ENCODE measurements at regions not wholly inside any gene's neighbourhood (a gene's known extent, or its start where the extent isn't known, plus 50 kb on each side); places are given as distances from the start of the nearest gene placed in this dataset.

DNA sequence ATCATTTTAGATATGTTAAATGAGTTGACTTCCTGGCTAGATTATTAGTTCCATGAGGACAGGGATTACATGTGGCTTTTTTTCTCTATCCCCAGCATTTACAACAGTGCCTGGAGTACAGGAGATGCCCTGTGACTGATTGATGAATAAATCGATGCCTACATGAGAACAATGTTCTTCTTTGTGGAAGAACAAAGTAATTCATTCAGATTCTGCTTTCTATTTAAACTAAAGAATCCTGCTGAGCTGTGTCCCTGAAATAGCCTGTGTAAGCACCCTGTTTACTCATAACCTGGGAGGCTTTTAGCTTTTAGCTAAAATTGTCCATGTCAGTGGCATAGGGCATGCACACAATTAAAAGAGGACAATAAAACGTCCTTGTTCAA is 125.1 kb upstream of the BTBD3 start:
- Histone ChIP-seq H3K36me3 (ENCODE audit: control insufficient read depth, insufficient read depth, low read length) (no peaks in the 10 kb centered on the region), H3K9ac (ENCODE audit: low read length) (no peak overlapping the region), H3K4me1 (ENCODE audit: control insufficient read depth, insufficient read depth, low read length) (no peaks in the 10 kb centered on the region), H3K9me3 (ENCODE audit: control insufficient read depth, low read length) (no peaks in the 10 kb centered on the region), H3K27me3 (ENCODE audit: control insufficient read depth, insufficient read depth, low read length) (no peaks in the 10 kb centered on the region), H3K4me3 (ENCODE audit: low read length) (no peak overlapping the region)

DNA sequence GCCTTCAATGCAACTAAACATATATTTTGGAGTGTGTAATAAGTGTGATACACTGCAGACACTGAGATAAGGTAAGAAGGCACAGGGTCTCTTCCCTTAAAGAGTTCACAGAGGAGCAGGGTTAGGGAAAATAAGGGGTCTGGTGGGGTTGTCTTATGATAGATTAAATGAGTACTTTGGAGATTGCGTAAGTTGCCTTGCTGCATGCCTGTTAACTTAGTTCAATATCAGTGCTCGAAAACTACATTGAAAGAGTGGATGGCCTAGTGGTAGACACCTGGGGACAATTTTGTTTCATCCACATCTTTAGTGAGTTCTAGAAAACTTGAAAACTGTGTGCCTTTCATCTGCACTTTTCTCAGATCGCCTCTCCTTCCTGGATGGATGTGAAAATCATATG is 123.2 kb upstream of the BTBD3 start:
- no peak overlapping the region for H3K4me3 ChIP-seq (ENCODE audit: low read length)
- H3K4me1 ChIP-seq (ENCODE audit: control insufficient read depth, insufficient read depth, low read length): peaks cover 7% of the 10 kb centered on the region
- H3K36me3 ChIP-seq (ENCODE audit: control insufficient read depth, insufficient read depth, low read length): no peaks in the 10 kb centered on the region
- H3K9me3 ChIP-seq (ENCODE audit: control insufficient read depth, low read length): no peaks in the 10 kb centered on the region
- no peaks in the 10 kb centered on the region for H3K27me3 ChIP-seq (ENCODE audit: control insufficient read depth, insufficient read depth, low read length)
- H3K9ac ChIP-seq (ENCODE audit: low read length): no peak overlapping the region

DNA sequence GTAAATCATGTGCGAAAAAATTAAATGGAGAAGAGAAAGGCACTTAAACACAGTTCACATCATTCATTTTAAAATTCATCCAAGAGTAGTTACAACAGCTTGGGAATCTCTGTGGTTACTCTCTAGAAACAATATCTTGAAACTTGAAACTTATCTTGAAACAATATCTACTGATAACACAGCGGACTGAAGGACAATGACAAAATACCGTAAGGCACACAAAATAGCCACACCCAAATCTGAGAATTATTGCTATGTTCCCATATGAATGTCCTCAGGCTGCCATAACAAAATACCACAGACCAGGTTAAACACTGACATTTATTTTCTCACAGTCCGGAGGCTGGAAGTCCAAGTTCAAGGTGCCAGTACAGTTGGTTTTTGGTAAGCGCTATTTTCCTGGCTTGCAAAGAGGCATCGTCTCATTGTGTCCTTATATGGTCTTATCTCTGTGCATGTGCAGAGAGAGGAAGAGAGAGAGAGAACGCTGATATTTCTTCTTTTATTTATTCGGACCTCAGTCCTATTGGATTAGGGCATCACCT is 122.5 kb upstream of the BTBD3 start:
- Histone ChIP-seq H3K27me3 (ENCODE audit: control insufficient read depth, insufficient read depth, low read length) (no peaks in the 10 kb centered on the region), H3K9ac (ENCODE audit: low read length) (no peak overlapping the region), H3K4me3 (ENCODE audit: low read length) (no peak overlapping the region), H3K36me3 (ENCODE audit: control insufficient read depth, insufficient read depth, low read length) (no peaks in the 10 kb centered on the region), H3K9me3 (ENCODE audit: control insufficient read depth, low read length) (no peaks in the 10 kb centered on the region), H3K4me1 (ENCODE audit: control insufficient read depth, insufficient read depth, low read length) (peaks cover 7% of the 10 kb centered on the region)

DNA sequence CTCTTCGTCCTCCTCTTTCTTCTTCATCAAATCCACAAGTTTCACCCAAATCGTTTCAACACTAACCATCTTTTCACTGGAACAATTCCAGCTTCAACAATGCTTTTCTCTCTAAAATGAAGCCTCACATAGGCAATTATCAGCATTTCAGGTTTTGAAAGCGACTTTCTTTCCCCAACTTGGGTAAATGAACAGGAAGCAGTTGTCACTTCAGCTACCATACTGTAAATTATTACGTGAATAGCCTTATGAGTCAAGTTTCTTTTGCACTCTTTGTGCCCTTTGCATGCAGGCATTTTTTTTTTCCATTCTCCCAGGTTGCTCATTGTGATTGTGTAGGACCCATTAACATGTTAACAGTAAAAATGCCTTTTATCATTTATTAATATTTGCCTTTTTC is 121.7 kb upstream of the BTBD3 start:
- Histone ChIP-seq H3K27me3 (ENCODE audit: control insufficient read depth, insufficient read depth, low read length) (no peaks in the 10 kb centered on the region), H3K9me3 (ENCODE audit: control insufficient read depth, low read length) (no peaks in the 10 kb centered on the region), H3K36me3 (ENCODE audit: control insufficient read depth, insufficient read depth, low read length) (no peaks in the 10 kb centered on the region), H3K4me1 (ENCODE audit: control insufficient read depth, insufficient read depth, low read length) (peaks cover 7% of the 10 kb centered on the region), H3K9ac (ENCODE audit: low read length) (no peak overlapping the region), H3K4me3 (ENCODE audit: low read length) (no peak overlapping the region)

DNA sequence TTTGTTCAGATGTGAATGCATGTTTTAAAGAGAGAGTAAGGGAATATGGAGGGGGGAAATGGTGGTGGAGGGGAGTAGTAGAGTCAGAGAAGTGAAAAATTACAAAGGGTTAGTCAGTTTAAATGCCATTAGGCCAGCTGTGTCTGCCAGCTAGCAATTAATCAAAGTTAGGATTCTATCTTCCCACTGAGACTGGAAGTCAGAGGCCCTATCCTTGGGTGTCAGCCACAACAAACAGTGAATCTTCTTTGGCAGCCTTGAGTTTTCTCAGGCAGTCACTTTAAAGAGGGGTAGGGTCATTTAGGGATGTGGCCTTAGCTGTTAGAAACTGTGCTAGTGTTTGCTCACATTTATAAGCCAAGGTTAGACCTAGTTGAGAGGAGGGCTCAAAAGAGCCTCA is 120.5 kb upstream of the BTBD3 start:
- Histone ChIP-seq H3K4me1 (ENCODE audit: control insufficient read depth, insufficient read depth, low read length) (peaks cover 7% of the 10 kb centered on the region), H3K36me3 (ENCODE audit: control insufficient read depth, insufficient read depth, low read length) (no peaks in the 10 kb centered on the region), H3K9me3 (ENCODE audit: control insufficient read depth, low read length) (no peaks in the 10 kb centered on the region), H3K4me3 (ENCODE audit: low read length) (no peak overlapping the region), H3K9ac (ENCODE audit: low read length) (no peak overlapping the region), H3K27me3 (ENCODE audit: control insufficient read depth, insufficient read depth, low read length) (no peaks in the 10 kb centered on the region)

DNA sequence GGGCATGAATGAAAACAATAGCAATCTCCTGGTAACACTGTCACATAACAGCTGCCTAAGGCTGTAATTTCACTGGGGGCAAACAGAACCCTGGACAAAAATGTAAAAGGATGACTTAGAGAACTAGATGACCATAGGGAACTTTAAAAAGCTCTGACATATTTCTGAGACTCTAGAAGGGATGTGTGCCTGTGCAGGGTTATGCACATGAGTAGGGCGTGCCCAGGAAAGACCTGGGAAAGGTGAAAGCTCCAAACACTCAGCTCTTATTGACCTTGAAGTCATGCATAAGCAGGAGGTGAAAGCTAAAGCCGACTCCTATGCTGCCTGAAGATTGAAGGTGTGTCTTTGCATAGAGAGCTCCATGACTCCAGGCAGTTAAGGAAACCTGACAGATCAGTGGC is 118.4 kb upstream of the BTBD3 start:
- Histone ChIP-seq H3K9me3 (ENCODE audit: control insufficient read depth, low read length) (no peaks in the 10 kb centered on the region), H3K27me3 (ENCODE audit: control insufficient read depth, insufficient read depth, low read length) (no peaks in the 10 kb centered on the region), H3K4me3 (ENCODE audit: low read length) (no peak overlapping the region), H3K4me1 (ENCODE audit: control insufficient read depth, insufficient read depth, low read length) (peaks cover 7% of the 10 kb centered on the region), H3K36me3 (ENCODE audit: control insufficient read depth, insufficient read depth, low read length) (no peaks in the 10 kb centered on the region), H3K9ac (ENCODE audit: low read length) (no peak overlapping the region)

DNA sequence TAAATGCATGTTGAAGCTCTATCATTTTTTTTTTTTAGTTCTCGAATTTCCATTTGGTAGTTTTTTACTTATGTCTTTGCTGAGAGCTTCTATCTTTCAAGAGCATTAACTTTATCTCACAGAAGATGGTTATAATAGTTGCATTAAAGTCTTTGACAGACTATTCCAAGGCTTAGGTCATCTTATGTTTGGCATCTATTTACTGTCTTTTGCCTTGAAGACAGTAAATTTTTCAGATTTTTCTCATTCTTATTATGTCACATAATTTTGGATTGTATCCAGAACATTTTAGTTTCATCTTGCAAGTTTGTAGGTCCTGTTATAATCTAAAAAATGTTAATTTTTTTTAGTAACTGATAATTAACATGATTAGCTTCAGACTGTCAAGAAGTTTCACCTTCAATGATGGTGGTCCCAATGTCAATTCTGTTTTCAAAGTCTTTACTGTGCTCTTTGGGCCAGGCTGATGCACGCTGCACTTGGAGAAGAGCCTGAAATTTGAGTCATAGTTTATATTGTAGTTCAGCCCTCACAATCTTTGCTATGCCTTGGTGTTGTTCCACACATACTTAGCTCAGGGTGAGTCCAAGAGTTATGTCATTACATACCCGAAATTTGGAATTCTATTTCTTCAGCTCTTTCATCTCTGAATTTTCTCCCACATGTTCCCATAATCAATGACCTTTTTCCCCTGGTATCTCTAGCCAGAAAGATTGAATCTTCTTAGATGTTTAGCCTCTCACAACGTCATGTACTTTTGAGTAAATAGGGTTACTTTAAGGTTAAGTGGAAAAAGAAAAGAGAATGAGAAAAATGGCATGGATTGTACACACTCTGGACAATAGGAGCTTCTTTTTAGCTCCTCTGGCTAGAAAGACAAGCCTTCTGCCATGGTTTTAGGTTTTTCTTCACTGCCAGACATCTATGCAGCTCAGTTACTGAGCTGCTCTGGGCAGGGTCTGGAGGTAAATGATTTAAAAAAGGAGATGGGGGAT is 110.3 kb upstream of the BTBD3 start:
- Histone ChIP-seq H3K27me3 (ENCODE audit: control insufficient read depth, insufficient read depth, low read length) (no peaks in the 10 kb centered on the region), H3K4me1 (ENCODE audit: control insufficient read depth, insufficient read depth, low read length) (no peaks in the 10 kb centered on the region), H3K4me3 (ENCODE audit: low read length) (no peak overlapping the region), H3K9me3 (ENCODE audit: control insufficient read depth, low read length) (no peaks in the 10 kb centered on the region), H3K36me3 (ENCODE audit: control insufficient read depth, insufficient read depth, low read length) (no peaks in the 10 kb centered on the region), H3K9ac (ENCODE audit: low read length) (no peak overlapping the region)

DNA sequence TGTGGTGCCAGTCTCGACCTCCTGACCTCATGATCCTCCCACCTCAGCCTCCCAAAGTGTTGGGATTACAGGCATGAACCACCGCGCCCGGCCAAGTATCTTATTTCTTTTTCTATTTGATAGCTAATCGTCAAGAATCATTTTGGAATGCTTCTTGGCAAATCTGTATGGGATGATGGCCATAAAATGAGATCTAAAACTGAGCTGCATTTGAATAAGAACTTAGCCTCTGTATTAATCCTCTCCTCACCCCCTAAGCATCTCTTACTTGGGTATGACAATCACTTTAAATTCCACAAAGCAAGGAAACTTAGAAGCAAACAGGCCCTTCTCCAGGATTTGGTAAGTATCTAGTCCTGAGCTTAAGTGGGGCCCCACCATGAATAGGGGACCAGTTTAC is 108.9 kb upstream of the BTBD3 start:
- Histone ChIP-seq H3K4me1 (ENCODE audit: control insufficient read depth, insufficient read depth, low read length) (no peaks in the 10 kb centered on the region), H3K9me3 (ENCODE audit: control insufficient read depth, low read length) (no peaks in the 10 kb centered on the region), H3K9ac (ENCODE audit: low read length) (no peak overlapping the region), H3K36me3 (ENCODE audit: control insufficient read depth, insufficient read depth, low read length) (no peaks in the 10 kb centered on the region), H3K4me3 (ENCODE audit: low read length) (no peak overlapping the region), H3K27me3 (ENCODE audit: control insufficient read depth, insufficient read depth, low read length) (no peaks in the 10 kb centered on the region)

DNA sequence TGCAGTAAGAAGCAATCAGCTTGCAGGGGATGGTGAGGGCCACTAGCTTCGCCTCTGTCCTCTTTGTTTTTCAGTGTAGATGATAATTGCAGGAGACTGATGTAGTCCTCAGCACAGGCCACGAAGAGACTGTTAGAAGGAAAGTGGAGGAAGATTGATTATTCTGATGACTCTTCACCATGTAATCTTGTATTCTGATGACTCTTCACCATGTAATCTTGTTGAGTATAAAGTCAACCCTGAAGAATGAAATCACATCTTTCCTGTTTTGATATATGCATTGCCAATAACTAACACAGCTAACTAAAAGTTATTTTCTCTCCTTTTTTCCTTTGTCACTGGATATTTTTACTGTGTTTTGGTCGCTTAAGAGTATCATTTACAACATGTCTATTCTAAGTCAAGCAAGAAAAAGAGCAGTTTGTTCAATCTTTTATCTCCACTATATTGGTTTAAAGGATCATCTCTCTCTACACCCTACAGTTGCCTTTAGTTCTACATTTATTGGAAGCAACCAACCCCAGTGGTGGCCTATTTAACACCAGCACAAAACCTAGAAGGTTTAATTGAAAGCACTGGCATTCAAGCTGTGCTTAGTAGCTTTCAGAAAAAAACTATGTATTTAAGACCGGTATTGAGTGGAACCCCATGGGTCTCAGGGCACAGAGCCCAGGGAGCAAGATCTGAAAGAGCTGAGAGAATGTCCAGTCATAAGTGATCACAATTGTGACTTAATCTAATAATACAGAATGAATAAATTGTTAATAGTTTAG is 107.2 kb upstream of the BTBD3 start:
- Histone ChIP-seq H3K9me3 (ENCODE audit: control insufficient read depth, low read length) (no peaks in the 10 kb centered on the region), H3K27me3 (ENCODE audit: control insufficient read depth, insufficient read depth, low read length) (no peaks in the 10 kb centered on the region), H3K9ac (ENCODE audit: low read length) (no peak overlapping the region), H3K36me3 (ENCODE audit: control insufficient read depth, insufficient read depth, low read length) (no peaks in the 10 kb centered on the region), H3K4me1 (ENCODE audit: control insufficient read depth, insufficient read depth, low read length) (no peaks in the 10 kb centered on the region), H3K4me3 (ENCODE audit: low read length) (no peak overlapping the region)

DNA sequence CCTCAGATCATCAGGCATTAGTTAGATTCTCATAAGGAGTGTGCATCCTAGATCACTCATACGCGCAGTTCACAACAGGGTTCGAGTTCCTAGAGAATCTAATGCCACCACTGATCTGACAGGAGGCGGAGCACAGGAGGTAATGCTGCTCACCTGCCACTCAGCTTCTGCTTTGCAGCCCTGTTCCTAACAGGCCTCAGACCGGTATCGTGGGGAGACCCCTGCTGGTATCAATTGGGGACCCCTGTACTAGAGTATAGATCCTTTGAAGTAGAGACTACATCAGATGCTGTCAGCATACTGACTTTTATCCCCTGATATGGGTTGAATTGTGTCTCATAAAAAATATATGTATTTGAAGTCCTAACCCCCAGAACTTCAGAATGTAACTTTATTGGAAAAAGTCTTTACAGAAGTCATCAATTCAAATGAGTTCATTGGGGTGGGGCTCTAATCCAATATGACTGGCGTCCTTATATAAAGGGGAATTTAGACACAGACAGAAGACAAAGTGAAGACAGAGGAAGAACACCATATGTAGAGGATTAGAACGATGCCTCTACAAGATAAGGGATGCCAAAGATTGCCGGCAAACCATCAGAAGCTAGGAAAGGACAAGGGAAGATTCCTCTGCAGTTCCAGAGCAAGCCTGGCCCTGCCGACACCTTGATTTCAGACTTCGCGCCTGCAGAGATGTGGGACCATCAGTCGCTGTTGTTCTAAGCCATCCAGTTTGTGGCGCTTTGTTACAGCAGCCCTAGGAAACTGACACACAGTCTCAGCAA is 104.4 kb upstream of the BTBD3 start:
- no peaks in the 10 kb centered on the region for H3K4me1 ChIP-seq (ENCODE audit: control insufficient read depth, insufficient read depth, low read length)
- no peaks in the 10 kb centered on the region for H3K27me3 ChIP-seq (ENCODE audit: control insufficient read depth, insufficient read depth, low read length)
- no peaks in the 10 kb centered on the region for H3K9me3 ChIP-seq (ENCODE audit: control insufficient read depth, low read length)
- H3K9ac ChIP-seq (ENCODE audit: low read length): no peak overlapping the region
- no peak overlapping the region for H3K4me3 ChIP-seq (ENCODE audit: low read length)
- no peaks in the 10 kb centered on the region for H3K36me3 ChIP-seq (ENCODE audit: control insufficient read depth, insufficient read depth, low read length)

DNA sequence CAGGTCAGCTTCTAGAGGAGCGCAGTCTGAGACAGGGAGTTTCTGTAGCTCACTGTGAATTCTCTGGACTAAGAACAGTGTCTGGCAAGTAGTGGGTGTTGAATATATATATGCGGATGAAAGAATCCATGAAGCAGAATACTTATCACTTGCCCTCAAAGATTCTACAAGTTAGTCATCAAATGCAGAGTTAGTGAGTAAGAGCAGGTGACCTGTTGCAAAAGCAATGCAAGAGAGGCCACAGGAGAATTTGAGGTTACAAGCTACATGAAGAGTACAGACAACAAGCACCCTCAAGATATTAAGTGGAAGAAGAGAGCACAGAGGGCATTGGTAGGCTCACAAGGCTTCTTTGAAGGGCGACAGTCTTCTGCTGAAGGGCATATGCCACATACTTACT is 103.4 kb upstream of the BTBD3 start:
- Histone ChIP-seq H3K4me3 (ENCODE audit: low read length) (no peak overlapping the region), H3K4me1 (ENCODE audit: control insufficient read depth, insufficient read depth, low read length) (no peaks in the 10 kb centered on the region), H3K9me3 (ENCODE audit: control insufficient read depth, low read length) (no peaks in the 10 kb centered on the region), H3K27me3 (ENCODE audit: control insufficient read depth, insufficient read depth, low read length) (no peaks in the 10 kb centered on the region), H3K36me3 (ENCODE audit: control insufficient read depth, insufficient read depth, low read length) (no peaks in the 10 kb centered on the region), H3K9ac (ENCODE audit: low read length) (no peak overlapping the region)

Measured in mucosa of stomach (tissue), 1 donor.